Skeletal muscle tissue (tissue), 3 donors: ENCODE measurements at regions not wholly inside any gene's neighbourhood (a gene's known extent, or its start where the extent isn't known, plus 50 kb on each side); places are given as distances from the start of the nearest gene placed in this dataset.

ENCODE experiments used
- H3K27ac ChIP-seq: one replicate; pipeline ENCODE4 v1.7.0; 2013; ENCODE audit warnings: mild to moderate bottlenecking, low read depth, low read length, inconsistent platforms
- H3K27me3 ChIP-seq, 3 donors: one replicate each; pipeline ENCODE4 v1.7.0; 2013; ENCODE audit warnings: low read length in 3 of 3; ENCODE audit not compliant: control insufficient read depth in 3 of 3, insufficient read depth in 3 of 3
- H3K36me3 ChIP-seq, 3 donors: one replicate each; pipeline ENCODE4 v1.7.0; 2013; ENCODE audit warnings: low read length in 3 of 3; ENCODE audit not compliant: control insufficient read depth in 3 of 3, insufficient read depth in 3 of 3
- H3K4me1 ChIP-seq, 3 donors: one replicate each; pipeline ENCODE4 v1.7.0; 2013; ENCODE audit warnings: low read length in 3 of 3, mild to moderate bottlenecking in 3 of 3; ENCODE audit not compliant: control insufficient read depth in 3 of 3, insufficient read depth in 3 of 3
- H3K4me3 ChIP-seq, 3 donors: one replicate each; pipeline ENCODE4 v1.7.0; 2013; ENCODE audit warnings: low read length in 3 of 3
- H3K9ac ChIP-seq, 3 donors: one replicate each; pipeline ENCODE4 v1.7.0; 2013; ENCODE audit warnings: low read length in 3 of 3, mild to moderate bottlenecking in 3 of 3, moderate library complexity in 2 of 3, low read depth in 1 of 3
- H3K9me3 ChIP-seq, 3 donors: one replicate each; pipeline ENCODE4 v1.7.0; 2013; ENCODE audit warnings: low read length in 3 of 3; ENCODE audit not compliant: control insufficient read depth in 3 of 3
- donor health status: Osteomylitis.

- Histone ChIP-seq H3K4me1 (no peaks in the 10 kb centered on the region), H3K9ac (no peak overlapping the region), H3K27me3 (no peaks in the 10 kb centered on the region)
Measured at GRCh38 chr2:128983094-128983493, 664.4 kb upstream of the HS6ST1 start.

GRCh38 chr2:128984081-128984480, 665.4 kb upstream of the HS6ST1 start:
- Histone ChIP-seq H3K27ac (no peak overlapping the region), H3K4me3 (no peak overlapping the region), H3K4me1 (no peaks in the 10 kb centered on the region), H3K9ac (no peak overlapping the region), H3K36me3 (no peaks in the 10 kb centered on the region), H3K27me3 (no peaks in the 10 kb centered on the region), H3K9me3 (no peaks in the 10 kb centered on the region)

More at GRCh38 chr2:128983094-128983493, 664.4 kb upstream of the HS6ST1 start:
- no peaks in the 10 kb centered on the region for H3K36me3 ChIP-seq
- H3K9me3 ChIP-seq, result no peaks in the 10 kb centered on the region
- no peak overlapping the region for H3K4me3 ChIP-seq
- no peak overlapping the region for H3K27ac ChIP-seq

- H3K27ac ChIP-seq, result no peak overlapping the region
Measured at GRCh38 chr2:128984855-128985254, 666.2 kb upstream of the HS6ST1 start.

GRCh38 chr2:128986026-128986715, 667.5 kb upstream of the HS6ST1 start:
- Histone ChIP-seq H3K4me1 (no peaks in the 10 kb centered on the region), H3K4me3 (no peak overlapping the region), H3K27ac (no peak overlapping the region), H3K9me3 (no peaks in the 10 kb centered on the region), H3K27me3 (peaks cover 0 to 3% (median 0%) of the 10 kb centered on the region in 3 donors), H3K36me3 (no peaks in the 10 kb centered on the region), H3K9ac (no peak overlapping the region)

More at GRCh38 chr2:128984855-128985254, 666.2 kb upstream of the HS6ST1 start:
- H3K36me3 ChIP-seq, result no peaks in the 10 kb centered on the region
- H3K4me1 ChIP-seq, result no peaks in the 10 kb centered on the region
- peaks cover 0 to 3% (median 0%) of the 10 kb centered on the region in 3 donors for H3K27me3 ChIP-seq
- no peak overlapping the region for H3K4me3 ChIP-seq
- H3K9ac ChIP-seq, result no peak overlapping the region
- no peaks in the 10 kb centered on the region for H3K9me3 ChIP-seq

GRCh38 chr2:128986867-128987268, 668.2 kb upstream of the HS6ST1 start:
- H3K27me3 ChIP-seq, result peaks cover 0 to 3% (median 0%) of the 10 kb centered on the region in 3 donors
- no peaks in the 10 kb centered on the region for H3K9me3 ChIP-seq
- H3K4me1 ChIP-seq, result no peaks in the 10 kb centered on the region
- H3K36me3 ChIP-seq, result no peaks in the 10 kb centered on the region
- no peak overlapping the region for H3K27ac ChIP-seq
- no peak overlapping the region for H3K4me3 ChIP-seq
- no peak overlapping the region for H3K9ac ChIP-seq

- no peaks in the 10 kb centered on the region for H3K36me3 ChIP-seq
- H3K4me1 ChIP-seq, result no peaks in the 10 kb centered on the region
- H3K27ac ChIP-seq, result no peak overlapping the region
Measured at GRCh38 chr2:128988326-128988725, 669.7 kb upstream of the HS6ST1 start.

GRCh38 chr2:128988967-128989366, 670.3 kb upstream of the HS6ST1 start:
- H3K27ac ChIP-seq, result no peak overlapping the region

More at GRCh38 chr2:128988326-128988725, 669.7 kb upstream of the HS6ST1 start:
- H3K9me3 ChIP-seq, result no peaks in the 10 kb centered on the region
- H3K9ac ChIP-seq, result no peak overlapping the region
- no peak overlapping the region for H3K4me3 ChIP-seq
- H3K27me3 ChIP-seq, result peaks cover 0 to 3% (median 0%) of the 10 kb centered on the region in 3 donors

GRCh38 chr2:128995086-128995485, 676.4 kb upstream of the HS6ST1 start:
- H3K27ac ChIP-seq, result no peak overlapping the region
- no peaks in the 10 kb centered on the region for H3K4me1 ChIP-seq
- peaks cover 0 to 2% (median 0%) of the 10 kb centered on the region in 3 donors for H3K27me3 ChIP-seq
- no peak overlapping the region for H3K4me3 ChIP-seq
- H3K9ac ChIP-seq, result no peak overlapping the region
- no peaks in the 10 kb centered on the region for H3K9me3 ChIP-seq
- H3K36me3 ChIP-seq, result no peaks in the 10 kb centered on the region

More at GRCh38 chr2:128988967-128989366, 670.3 kb upstream of the HS6ST1 start:
- Histone ChIP-seq H3K27me3 (peaks cover 0 to 3% (median 0%) of the 10 kb centered on the region in 3 donors), H3K4me3 (no peak overlapping the region), H3K4me1 (no peaks in the 10 kb centered on the region), H3K36me3 (no peaks in the 10 kb centered on the region), H3K9me3 (no peaks in the 10 kb centered on the region), H3K9ac (no peak overlapping the region)

- Histone ChIP-seq H3K4me3 (no peak overlapping the region), H3K9me3 (no peaks in the 10 kb centered on the region), H3K36me3 (no peaks in the 10 kb centered on the region), H3K27ac (no peak overlapping the region), H3K27me3 (peaks cover 0 to 2% (median 0%) of the 10 kb centered on the region in 3 donors), H3K9ac (no peak overlapping the region), H3K4me1 (no peaks in the 10 kb centered on the region)
Measured at GRCh38 chr2:128996078-128996477, 677.4 kb upstream of the HS6ST1 start.

- no peak overlapping the region for H3K27ac ChIP-seq
- H3K27me3 ChIP-seq, result peaks cover 0 to 2% (median 0%) of the 10 kb centered on the region in 3 donors
- no peak overlapping the region for H3K9ac ChIP-seq
- H3K9me3 ChIP-seq, result no peaks in the 10 kb centered on the region
- no peaks in the 10 kb centered on the region for H3K4me1 ChIP-seq
- H3K36me3 ChIP-seq, result no peaks in the 10 kb centered on the region
- H3K4me3 ChIP-seq, result no peak overlapping the region
Measured at GRCh38 chr2:128997166-128997866, 678.6 kb upstream of the HS6ST1 start.
